Activated T-helper 1 cell treated with anti-CD3 and anti-CD28 coated beads, Interleukin-12 subunit alpha, Interleukin-12 subunit beta, Interleukin-2, Interleukin-4 antibody, amounts not matched to agents 30 ng/mL and 10 ng/mL and 1 ng/mL, durations not matched to agents 14 hours and 24 hours and 36 hours (primary cell): ENCODE measurements at regions not wholly inside any gene's neighbourhood (a gene's known extent, or its start where the extent isn't known, plus 50 kb on each side); places are given as distances from the start of the nearest gene placed in this dataset.

ENCODE experiments used
- DNase-seq: peaks from one replicate; pipeline ENCODE4 v3.0.0; 2021; ENCODE audit warnings: low spot score
- H3K27ac Mint-ChIP-seq: one replicate; pipeline ENCODE4 v1.8.0; 2021; ENCODE audit warnings: mild to moderate bottlenecking, mixed read lengths
- H3K27me3 Mint-ChIP-seq: one replicate; pipeline ENCODE4 v1.8.0; 2022; ENCODE audit warnings: mild to moderate bottlenecking, moderate library complexity, mixed read lengths; ENCODE audit not compliant: insufficient read depth
- H3K36me3 Mint-ChIP-seq: one replicate; pipeline ENCODE4 v1.8.0; 2021; ENCODE audit warnings: low read depth, mixed read lengths
- H3K4me1 Mint-ChIP-seq: one replicate; pipeline ENCODE4 v1.8.0; 2021; ENCODE audit warnings: low read depth, mixed read lengths
- H3K4me3 Mint-ChIP-seq: one replicate; pipeline ENCODE4 v1.8.0; 2021; ENCODE audit warnings: mild to moderate bottlenecking, moderate library complexity, mixed read lengths
- H3K9me3 Mint-ChIP-seq: one replicate; pipeline ENCODE4 v1.8.0; 2021; ENCODE audit warnings: mixed read lengths
- intact Hi-C: fragments of 100-400 bp; cut with micrococcal nuclease; formaldehyde crosslinking; loops from one replicate; pipeline ENCODE4 v1.15.1; 2024

DNA sequence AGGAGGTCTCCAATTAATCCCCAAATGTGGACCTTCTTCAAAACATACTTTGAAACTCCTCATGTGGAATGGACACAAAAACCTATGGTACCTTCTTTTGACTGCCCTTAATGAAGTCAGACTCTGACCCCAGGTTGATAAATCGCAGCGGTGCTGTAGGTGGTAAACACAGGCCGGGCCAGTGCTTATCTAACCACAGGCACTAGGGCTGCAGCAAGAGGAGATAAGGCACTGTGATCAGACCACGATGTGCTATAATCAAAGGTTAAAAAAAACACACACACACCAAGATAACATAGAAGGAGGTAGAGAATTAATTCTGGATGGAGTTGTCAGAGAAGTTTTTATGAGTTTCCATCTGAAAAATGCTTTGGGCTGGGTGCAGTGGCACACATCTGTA, 52.3 kb upstream of the SIPA1L2 start:
- Mint-ChIP-seq H3K27ac (no peak overlapping the region), H3K9me3 (no peaks in the 10 kb centered on the region), H3K4me3 (no peak overlapping the region), H3K4me1 (no peaks in the 10 kb centered on the region), H3K27me3 (peaks cover 1% of the 10 kb centered on the region), H3K36me3 (no peaks in the 10 kb centered on the region)
- intact Hi-C loops = no loop called here
- DNase-seq = no peak

DNA sequence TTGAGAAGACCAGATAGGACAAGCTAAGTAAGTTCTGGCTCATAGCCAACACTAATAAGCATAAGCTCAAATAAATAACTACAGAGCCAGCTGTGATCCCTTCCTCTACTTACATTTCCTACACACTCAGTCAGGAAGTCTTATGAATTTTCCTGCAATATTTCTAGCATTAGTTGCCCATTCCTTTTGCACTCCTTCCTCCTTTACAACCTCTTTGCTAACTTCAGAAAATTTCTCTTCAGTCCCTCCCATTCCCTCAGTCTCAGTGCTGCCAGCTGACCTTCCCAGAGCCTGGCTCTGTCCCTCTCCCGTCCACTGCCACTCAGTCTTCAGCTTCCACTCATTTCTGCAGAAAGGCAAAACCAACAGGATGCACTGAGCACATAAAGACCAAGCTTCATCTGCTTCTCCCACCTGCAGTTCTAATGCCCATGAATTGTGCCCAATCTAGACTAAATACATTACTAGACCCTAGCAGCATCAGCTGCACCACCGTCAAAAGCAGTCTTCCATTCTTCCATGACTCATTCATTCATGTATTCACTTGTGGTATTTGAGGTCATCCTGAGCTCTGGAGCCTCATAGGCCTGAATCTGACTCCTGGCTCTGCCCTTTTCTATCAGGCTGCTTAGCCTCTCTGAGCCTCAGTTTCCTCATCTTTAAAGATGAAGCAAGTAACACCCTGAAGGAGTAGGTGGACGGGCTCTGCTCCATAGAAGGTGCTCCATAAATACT, 54.6 kb upstream of the SIPA1L2 start:
- no peaks in the 10 kb centered on the region for H3K4me1 Mint-ChIP-seq
- peaks cover 1% of the 10 kb centered on the region for H3K27me3 Mint-ChIP-seq
- intact Hi-C loops = no loop called here
- H3K4me3 Mint-ChIP-seq = no peak overlapping the region
- H3K27ac Mint-ChIP-seq = no peak overlapping the region
- H3K9me3 Mint-ChIP-seq = no peaks in the 10 kb centered on the region
- no peak for DNase-seq
- H3K36me3 Mint-ChIP-seq = no peaks in the 10 kb centered on the region

DNA sequence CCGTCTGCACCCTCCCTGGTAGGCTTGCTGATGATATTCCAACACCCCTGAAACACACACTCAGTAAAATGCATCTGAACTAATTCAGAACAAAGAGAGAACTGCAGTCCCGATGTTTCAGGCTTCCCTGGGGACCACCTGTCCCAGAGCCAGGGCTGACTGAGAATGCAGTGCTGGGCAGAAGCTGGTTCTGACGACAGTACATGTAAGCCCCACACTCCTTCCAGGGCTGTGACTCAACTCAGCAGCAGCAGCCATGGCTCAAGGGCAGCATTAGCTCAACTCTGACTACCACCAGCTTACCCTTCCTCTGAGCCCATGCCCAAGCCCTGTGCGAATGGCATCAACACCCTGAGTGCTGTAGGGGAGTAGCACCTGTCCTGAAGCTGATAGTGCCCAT, 56.4 kb upstream of the SIPA1L2 start:
- H3K27ac Mint-ChIP-seq = no peak overlapping the region
- intact Hi-C loops = no loop called here
- H3K4me1 Mint-ChIP-seq = no peaks in the 10 kb centered on the region
- DNase-seq = no peak
- no peaks in the 10 kb centered on the region for H3K9me3 Mint-ChIP-seq
- no peak overlapping the region for H3K4me3 Mint-ChIP-seq
- H3K36me3 Mint-ChIP-seq = no peaks in the 10 kb centered on the region
- H3K27me3 Mint-ChIP-seq = peaks cover 8% of the 10 kb centered on the region

DNA sequence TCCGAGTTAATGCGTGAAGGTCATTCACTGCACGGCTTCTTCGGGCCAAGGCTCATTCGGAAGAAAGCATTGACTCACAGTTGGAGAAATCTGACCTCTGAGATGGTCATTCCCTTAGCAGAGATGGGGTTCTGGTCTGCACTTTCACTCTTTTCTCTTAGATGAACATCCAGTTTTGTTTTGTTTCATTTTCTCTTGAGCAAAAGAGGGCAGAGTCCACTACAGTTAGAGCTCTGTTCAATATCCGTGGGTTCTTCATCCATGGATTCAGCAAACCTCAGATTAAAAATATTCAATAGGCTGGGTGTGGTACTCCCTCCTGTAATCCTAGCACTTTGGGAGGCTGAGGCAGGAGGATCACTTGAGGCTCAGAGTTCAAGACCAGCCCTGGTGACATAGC, 57.4 kb upstream of the SIPA1L2 start:
- Mint-ChIP-seq H3K4me3 (no peak overlapping the region), H3K36me3 (no peaks in the 10 kb centered on the region), H3K27ac (no peak overlapping the region), H3K9me3 (no peaks in the 10 kb centered on the region), H3K4me1 (no peaks in the 10 kb centered on the region), H3K27me3 (peaks cover 10% of the 10 kb centered on the region)
- no peak for DNase-seq
- intact Hi-C loops = no loop called here

DNA sequence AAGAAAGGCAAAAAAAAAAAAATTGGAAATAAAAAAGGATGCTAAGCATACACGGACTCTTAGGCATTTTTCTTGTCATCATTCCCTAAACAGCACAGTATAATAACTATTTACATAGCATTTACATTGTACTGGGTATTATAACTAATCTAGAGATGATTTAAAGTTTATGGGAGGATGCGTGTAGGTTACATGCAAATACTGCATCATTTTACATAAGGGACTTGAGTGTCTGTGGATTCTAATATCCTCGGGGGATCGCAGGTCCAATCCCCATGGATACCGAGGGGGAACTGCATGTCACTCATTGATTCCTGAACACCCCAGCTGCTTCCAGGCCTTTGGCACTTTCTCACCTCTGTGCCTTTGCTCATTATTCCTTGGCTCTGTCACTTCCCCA, 57.8 kb upstream of the SIPA1L2 start:
- H3K4me1 Mint-ChIP-seq = no peaks in the 10 kb centered on the region
- no peaks in the 10 kb centered on the region for H3K36me3 Mint-ChIP-seq
- H3K27ac Mint-ChIP-seq = no peak overlapping the region
- peaks cover 14% of the 10 kb centered on the region for H3K27me3 Mint-ChIP-seq
- intact Hi-C loops = no loop called here
- no peak overlapping the region for H3K4me3 Mint-ChIP-seq
- no peaks in the 10 kb centered on the region for H3K9me3 Mint-ChIP-seq
- DNase-seq = no peak

DNA sequence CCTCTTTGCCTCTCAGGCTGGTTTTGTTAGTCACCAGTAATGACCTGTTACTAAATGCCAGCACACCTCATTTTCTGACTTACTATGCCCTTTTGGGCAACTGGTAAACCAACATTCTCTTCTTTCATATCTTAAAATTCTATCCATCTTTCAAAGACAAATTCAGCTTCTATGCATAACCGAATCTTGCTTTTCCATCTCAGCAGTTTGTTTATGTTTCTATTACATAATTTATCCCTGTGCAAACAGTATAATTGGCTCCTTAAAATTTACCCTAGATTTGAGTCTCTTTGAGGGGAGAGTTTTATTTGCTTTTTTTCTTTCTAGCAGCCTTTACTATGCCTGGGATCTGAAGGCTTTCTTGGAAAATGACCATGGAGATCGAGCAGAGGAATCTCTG, 58.5 kb upstream of the SIPA1L2 start:
- Mint-ChIP-seq H3K9me3 (no peaks in the 10 kb centered on the region), H3K4me3 (no peak overlapping the region), H3K27me3 (peaks cover 13% of the 10 kb centered on the region)

DNA sequence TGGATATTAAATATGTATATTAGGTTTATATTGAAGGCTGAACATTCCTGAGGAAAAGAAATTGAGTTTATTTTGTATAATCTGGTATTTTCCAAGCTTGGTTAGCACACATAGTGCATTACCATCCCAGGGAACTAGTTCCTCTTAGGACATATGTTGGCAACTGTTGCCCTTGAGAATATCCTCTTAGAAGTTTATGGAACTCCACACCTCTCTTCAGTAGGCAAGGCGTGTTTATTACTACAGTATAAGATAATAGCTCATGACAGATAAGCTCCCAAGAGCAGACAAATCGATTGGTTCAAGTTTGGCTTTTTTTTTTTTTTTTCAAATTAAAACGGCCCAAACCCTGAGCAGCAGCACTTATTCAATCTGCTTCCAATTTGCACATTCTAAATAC, 59.8 kb upstream of the SIPA1L2 start:
- Mint-ChIP-seq H3K4me3 (no peak overlapping the region), H3K9me3 (no peaks in the 10 kb centered on the region), H3K27ac (no peak overlapping the region)

More for the DNA sequence above, 58.5 kb upstream of the SIPA1L2 start:
- Mint-ChIP-seq H3K27ac (no peak overlapping the region), H3K4me1 (no peaks in the 10 kb centered on the region), H3K36me3 (no peaks in the 10 kb centered on the region)
- intact Hi-C loops = no loop called here
- no peak for DNase-seq

DNA sequence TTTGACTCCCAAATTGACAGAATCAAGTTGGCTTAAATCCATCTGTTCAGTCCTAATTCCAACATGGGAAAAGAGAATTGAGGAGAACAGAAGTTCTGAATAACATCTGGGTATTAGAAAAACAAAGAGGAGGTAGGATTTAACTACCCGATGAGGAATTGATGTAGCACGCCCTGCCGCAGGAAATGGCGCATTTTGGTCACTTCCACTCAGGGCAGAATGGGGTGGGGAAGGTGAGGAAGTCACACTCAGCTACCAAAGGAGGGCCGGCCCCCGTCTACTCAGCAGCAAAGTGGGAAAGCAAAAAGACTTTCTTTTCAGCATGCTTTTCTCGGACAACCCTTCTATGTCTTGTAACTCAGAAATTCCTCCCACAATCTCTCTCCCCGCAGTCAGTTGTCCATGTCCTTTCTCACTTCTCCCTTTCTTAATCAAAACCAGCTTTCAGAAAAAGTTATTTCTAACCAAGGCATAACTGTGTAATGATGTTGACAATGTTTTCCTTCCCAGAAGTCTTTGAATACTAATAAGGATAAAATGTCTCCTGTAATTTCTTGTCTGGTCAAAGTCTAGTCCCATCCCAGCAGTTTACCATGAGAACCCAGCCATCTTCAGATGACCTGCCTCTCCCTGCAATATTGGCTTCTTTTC, 60.5 kb upstream of the SIPA1L2 start:
- no peaks in the 10 kb centered on the region for H3K4me1 Mint-ChIP-seq
- H3K4me3 Mint-ChIP-seq = no peak overlapping the region
- H3K36me3 Mint-ChIP-seq = no peaks in the 10 kb centered on the region
- intact Hi-C loops = no loop called here
- no peak overlapping the region for H3K27ac Mint-ChIP-seq
- H3K9me3 Mint-ChIP-seq = no peaks in the 10 kb centered on the region
- DNase-seq = no peak
- H3K27me3 Mint-ChIP-seq = peaks cover 13% of the 10 kb centered on the region

More for the DNA sequence above, 59.8 kb upstream of the SIPA1L2 start:
- no peak for DNase-seq
- intact Hi-C loops = no loop called here
- Mint-ChIP-seq H3K36me3 (no peaks in the 10 kb centered on the region), H3K27me3 (peaks cover 13% of the 10 kb centered on the region), H3K4me1 (no peaks in the 10 kb centered on the region)

DNA sequence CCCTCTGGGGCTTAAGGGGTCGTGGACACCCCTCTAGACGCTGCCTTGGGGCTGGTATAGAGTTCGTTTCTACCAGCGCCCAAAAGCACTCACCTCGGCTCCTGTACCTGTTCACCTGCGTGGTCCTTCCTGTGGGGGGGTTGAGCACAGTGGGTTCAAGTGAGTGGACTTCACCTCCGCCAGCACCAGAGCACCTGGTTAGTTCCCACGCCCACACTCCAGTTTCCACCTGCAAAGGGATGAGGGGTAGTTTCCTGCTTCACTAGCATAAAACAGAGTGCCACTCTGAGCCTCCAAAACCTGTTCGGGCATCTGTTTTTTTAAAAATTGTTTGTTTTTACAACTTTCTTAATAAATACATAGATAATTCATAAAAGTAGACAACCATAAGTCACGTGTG, 64.5 kb upstream of the SIPA1L2 start:
- DNase-seq = no peak
- H3K4me1 Mint-ChIP-seq = no peaks in the 10 kb centered on the region
- no peaks in the 10 kb centered on the region for H3K9me3 Mint-ChIP-seq
- intact Hi-C loops = no loop called here
- no peak overlapping the region for H3K27ac Mint-ChIP-seq
- peaks cover 16% of the 10 kb centered on the region for H3K27me3 Mint-ChIP-seq
- no peaks in the 10 kb centered on the region for H3K36me3 Mint-ChIP-seq
- no peak overlapping the region for H3K4me3 Mint-ChIP-seq

DNA sequence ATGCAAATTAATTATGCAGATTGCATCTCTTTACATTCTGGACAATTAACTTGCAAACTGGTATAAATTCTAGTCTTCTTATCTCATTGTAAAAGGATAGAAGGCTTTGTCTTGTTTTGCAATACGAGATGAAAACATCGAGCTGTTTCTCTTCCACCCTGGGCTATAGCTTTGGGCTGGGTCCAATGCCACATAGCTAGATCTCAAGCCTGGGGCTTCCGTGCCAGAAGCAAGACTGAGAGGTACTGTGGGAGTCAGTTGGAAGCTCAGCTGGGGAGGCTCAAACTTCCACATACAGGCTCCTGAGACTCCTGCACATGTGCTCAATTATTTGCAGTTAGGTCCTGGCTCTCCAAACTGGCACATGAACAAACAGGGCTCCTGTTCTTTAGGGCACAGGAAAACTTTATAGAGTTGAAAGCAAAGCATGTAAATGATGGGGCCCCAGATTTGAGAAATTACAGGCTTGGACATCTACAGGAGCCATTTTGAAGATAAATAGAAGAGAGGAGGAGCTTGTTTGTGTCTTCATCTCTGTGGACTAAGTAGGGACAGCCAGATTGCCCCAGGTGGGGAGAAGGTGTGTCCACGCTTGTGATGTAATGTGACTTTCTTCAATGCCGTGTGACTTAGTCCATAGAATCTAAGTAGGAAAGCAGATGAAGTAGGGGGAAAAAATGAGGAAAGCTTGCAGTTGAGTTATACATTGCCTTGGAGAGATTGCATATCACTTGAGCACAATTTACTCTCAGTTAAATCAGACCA, 65.9 kb upstream of the SIPA1L2 start:
- DNase-seq = no peak
- peaks cover 9% of the 10 kb centered on the region for H3K27me3 Mint-ChIP-seq
- no peak overlapping the region for H3K27ac Mint-ChIP-seq
- intact Hi-C loops = no loop called here
- H3K4me1 Mint-ChIP-seq = no peaks in the 10 kb centered on the region
- no peaks in the 10 kb centered on the region for H3K9me3 Mint-ChIP-seq
- H3K36me3 Mint-ChIP-seq = no peaks in the 10 kb centered on the region
- no peak overlapping the region for H3K4me3 Mint-ChIP-seq

DNA sequence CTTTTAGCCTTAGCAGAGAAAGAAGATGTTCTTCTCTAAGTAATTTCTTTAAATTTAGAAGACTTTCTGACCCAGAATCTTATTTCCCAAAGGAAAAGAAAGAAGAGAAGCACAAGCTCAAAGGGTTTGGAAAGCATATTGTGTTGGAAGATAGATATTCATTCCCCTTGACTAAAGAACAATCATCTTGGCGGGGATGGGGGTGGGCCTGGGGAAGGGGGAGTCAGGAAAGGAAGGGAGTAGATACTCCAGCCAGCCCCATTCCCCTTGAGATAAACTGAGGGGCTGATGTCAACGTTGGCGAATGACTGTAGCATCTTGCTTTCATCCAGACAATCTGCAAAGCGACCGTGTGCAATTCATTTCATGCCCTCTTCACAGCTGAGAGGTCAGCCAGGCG, 66.5 kb upstream of the SIPA1L2 start:
- Mint-ChIP-seq H3K27ac (no peak overlapping the region), H3K27me3 (peaks cover 9% of the 10 kb centered on the region), H3K36me3 (no peaks in the 10 kb centered on the region), H3K4me3 (no peak overlapping the region), H3K9me3 (no peaks in the 10 kb centered on the region), H3K4me1 (no peaks in the 10 kb centered on the region)
- intact Hi-C loops = no loop called here
- DNase-seq = no peak

DNA sequence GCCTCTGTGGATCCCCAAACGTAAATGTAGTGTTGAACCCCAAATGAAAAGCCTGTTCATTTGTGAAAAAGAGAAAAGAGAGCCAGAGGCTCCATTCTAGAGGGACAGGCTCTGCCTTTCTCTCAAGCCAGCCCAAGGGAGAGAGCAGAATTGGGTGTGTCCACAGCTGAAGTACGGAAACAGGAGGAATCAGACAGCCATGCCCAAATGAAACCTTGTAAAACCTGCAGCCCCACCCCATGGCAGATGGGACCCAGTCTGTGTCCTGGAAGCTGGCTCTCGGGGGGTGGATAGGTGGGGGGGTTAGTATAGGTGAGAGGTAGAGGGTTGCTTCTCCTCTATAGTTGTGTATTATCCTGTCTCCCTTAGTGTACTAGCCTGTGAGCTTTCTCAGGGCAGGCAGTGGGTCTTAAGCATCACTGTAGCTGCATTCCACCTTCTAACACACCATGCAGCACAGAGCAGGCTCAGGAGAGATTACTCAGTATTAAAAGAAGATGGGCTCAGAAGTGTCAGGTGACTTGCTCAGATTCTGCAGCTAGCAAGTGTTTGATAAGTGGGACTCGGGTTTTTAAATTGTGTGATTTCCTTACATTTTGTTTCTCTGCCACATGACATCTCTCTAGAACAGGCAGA, 67.4 kb upstream of the SIPA1L2 start:
- intact Hi-C loops = no loop called here
- no peak overlapping the region for H3K4me3 Mint-ChIP-seq
- H3K4me1 Mint-ChIP-seq = no peaks in the 10 kb centered on the region
- H3K36me3 Mint-ChIP-seq = no peaks in the 10 kb centered on the region
- H3K27ac Mint-ChIP-seq = no peak overlapping the region
- DNase-seq = no peak
- peaks cover 7% of the 10 kb centered on the region for H3K27me3 Mint-ChIP-seq
- no peaks in the 10 kb centered on the region for H3K9me3 Mint-ChIP-seq

DNA sequence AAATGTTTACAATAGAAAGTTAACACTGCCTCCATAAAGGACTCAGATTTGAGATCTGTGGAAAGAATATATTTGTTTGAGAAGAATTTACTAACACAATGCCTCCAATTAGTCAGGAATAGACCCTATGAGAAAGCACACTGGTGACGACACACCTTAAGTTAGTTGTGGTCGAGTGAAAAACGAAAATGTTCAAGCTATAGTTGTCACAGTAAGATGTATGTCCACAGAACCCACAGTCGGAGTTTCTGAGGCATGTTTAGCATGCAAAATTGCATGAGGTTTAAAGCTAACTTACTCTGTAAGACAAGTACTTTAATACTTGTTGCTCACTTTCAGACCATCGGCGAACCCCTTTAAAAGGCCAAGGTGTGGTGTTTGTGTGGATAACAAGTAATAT, 69.9 kb upstream of the SIPA1L2 start:
- no peaks in the 10 kb centered on the region for H3K36me3 Mint-ChIP-seq
- no peaks in the 10 kb centered on the region for H3K9me3 Mint-ChIP-seq
- no peak overlapping the region for H3K4me3 Mint-ChIP-seq
- H3K4me1 Mint-ChIP-seq = no peaks in the 10 kb centered on the region
- no peak overlapping the region for H3K27ac Mint-ChIP-seq
- intact Hi-C loops = no loop called here
- peaks cover 3% of the 10 kb centered on the region for H3K27me3 Mint-ChIP-seq
- DNase-seq = no peak
